Lower leg skin (tissue), 3 donors: ENCODE measurements at regions not wholly inside any gene's neighbourhood (a gene's known extent, or its start where the extent isn't known, plus 50 kb on each side); places are given as distances from the start of the nearest gene placed in this dataset.

Source experiments
- POLR2A ChIP-seq, 2 donors: fragments of 450-650 bp; IDR thresholded peaks; one replicate each; pipeline ENCODE4 v1.6.1; 2016 to 2017; ENCODE audit warnings: antibody characterized with exemption in 2 of 2, mild to moderate bottlenecking in 1 of 2, moderate library complexity in 1 of 2
- TF ChIP-seq, protein P1 (sequence below), 3 donors: fragments of 450-650 bp; IDR thresholded peaks; one replicate each; pipeline ENCODE4 v1.5.1; 2016; ENCODE audit warnings: antibody characterized with exemption in 3 of 3, mild to moderate bottlenecking in 3 of 3, moderate library complexity in 2 of 3

DNA sequence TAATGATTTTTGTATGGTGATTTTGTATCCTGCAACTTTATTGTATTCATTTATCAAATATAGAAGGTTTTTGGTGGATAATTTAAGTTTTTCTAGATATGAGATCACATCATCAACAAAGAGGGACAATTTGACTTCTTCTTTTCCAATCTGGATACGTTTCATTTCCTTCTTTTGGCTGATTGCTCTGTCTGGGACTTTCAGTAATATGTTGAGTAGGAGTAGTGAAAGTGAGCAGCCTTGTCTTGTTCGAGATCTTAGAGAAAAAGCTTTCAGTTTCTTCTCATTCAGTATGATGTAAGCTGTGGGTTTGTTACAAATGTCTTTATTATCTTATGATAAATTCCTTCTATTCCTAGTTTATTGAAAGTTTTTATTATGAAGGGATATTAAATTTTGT lies 352.0 kb upstream of the DACH1 start:
- TF ChIP-seq POLR2A (IDR thresholded peaks at IDR 0.05) = no peak
- TF ChIP-seq, protein P1, sequence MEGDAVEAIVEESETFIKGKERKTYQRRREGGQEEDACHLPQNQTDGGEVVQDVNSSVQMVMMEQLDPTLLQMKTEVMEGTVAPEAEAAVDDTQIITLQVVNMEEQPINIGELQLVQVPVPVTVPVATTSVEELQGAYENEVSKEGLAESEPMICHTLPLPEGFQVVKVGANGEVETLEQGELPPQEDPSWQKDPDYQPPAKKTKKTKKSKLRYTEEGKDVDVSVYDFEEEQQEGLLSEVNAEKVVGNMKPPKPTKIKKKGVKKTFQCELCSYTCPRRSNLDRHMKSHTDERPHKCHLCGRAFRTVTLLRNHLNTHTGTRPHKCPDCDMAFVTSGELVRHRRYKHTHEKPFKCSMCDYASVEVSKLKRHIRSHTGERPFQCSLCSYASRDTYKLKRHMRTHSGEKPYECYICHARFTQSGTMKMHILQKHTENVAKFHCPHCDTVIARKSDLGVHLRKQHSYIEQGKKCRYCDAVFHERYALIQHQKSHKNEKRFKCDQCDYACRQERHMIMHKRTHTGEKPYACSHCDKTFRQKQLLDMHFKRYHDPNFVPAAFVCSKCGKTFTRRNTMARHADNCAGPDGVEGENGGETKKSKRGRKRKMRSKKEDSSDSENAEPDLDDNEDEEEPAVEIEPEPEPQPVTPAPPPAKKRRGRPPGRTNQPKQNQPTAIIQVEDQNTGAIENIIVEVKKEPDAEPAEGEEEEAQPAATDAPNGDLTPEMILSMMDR (IDR thresholded peaks at IDR 0.05) = no peak
